HCT116 (cell line): ENCODE measurements at regions not wholly inside any gene's neighbourhood (a gene's known extent, or its start where the extent isn't known, plus 50 kb on each side); places are given as distances from the start of the nearest gene placed in this dataset.

Experiments used
- ATAC-seq: fragments of 200-7000 bp; cut with Tn5 transposase; 2 replicates; pipeline ENCODE4 v1.9.1; 2020; ENCODE audit warnings: mild to moderate bottlenecking, moderate library complexity
- BruUV-seq: library from RNA; stranded (reverse); fragments of 400-500 nt; replicated peaks from 2 replicates; lab custom pipeline; 2021; lab: Mats Ljungman, UMichigan
- CTCF ChIA-PET: fragments of 300-600 bp; sonication (Branson Sonifier 250); formaldehyde crosslinking; loops from one replicate; lab custom pipeline; 2021; ENCODE audit warnings: antibody characterized with exemption; lab: Charles Lee
- POLR2A ChIA-PET: fragments of 300-600, 350-600 bp; sonication (Branson Sonifier 250); formaldehyde crosslinking; loops from one replicate; lab custom pipeline; 2021; ENCODE audit warnings: antibody characterized with exemption; lab: Charles Lee
- RAD21 ChIA-PET, 2 experiments: fragments of 300-600 bp; sonication (Branson Sonifier 250); formaldehyde crosslinking; loops; one replicate each; lab custom pipeline; 2023; ENCODE audit warnings: low total read pairs in 2 of 2; ENCODE audit not compliant: uncharacterized antibody in 2 of 2, unreplicated experiment in 2 of 2, low non-redundant PET in 1 of 2; lab: Charles Lee
- DNase-seq: peaks from one replicate; pipeline ENCODE4 v3.0.0-alpha.2; 2010; ENCODE audit warnings: low read depth, low spot score
- H2AFZ ChIP-seq: fragments of 200-600 bp; shearing (Covaris generic), sonication (generic); 2 replicates; pipeline ENCODE4 v1.6.1; 2017; ENCODE audit warnings: low read depth, mixed run types, mixed read lengths, antibody characterized with exemption, low read length; ENCODE audit not compliant: poor library complexity, severe bottlenecking
- H3K27ac ChIP-seq: 2 replicates; pipeline ENCODE4 v1.5.1; 2012; ENCODE audit warnings: low read depth, low read length
- H3K27me3 ChIP-seq: fragments of 200-600 bp; sonication (generic); 2 replicates; pipeline ENCODE4 v1.6.1; 2016; ENCODE audit warnings: mixed run types, low read length, mixed read lengths; ENCODE audit not compliant: insufficient read depth
- H3K36me3 ChIP-seq, 2 experiments: fragments of 200-500 bp in 1 of 2; fragments of 200-600 bp in 1 of 2; sonication (Bioruptor generic) in 1 of 2; sonication (generic) in 1 of 2; 2 replicates each; pipeline versions ENCODE4 v1.5.1 to v1.6.1; 2014 to 2016; ENCODE audit warnings: low read length in 2 of 2, inconsistent platforms in 1 of 2, mixed read lengths in 1 of 2, mixed run types in 1 of 2; ENCODE audit not compliant: insufficient read depth in 2 of 2, control insufficient read depth in 1 of 2
- H3K4me1 ChIP-seq, 2 experiments: fragments of 200-600 bp in 1 of 2; sonication (generic) in 1 of 2; 2 replicates each; pipeline versions ENCODE4 v1.5.1 to v1.6.1; 2012 to 2017; ENCODE audit warnings: low read length in 2 of 2, inconsistent platforms in 1 of 2, mild to moderate bottlenecking in 1 of 2, mixed read lengths in 1 of 2, mixed run types in 1 of 2, moderate library complexity in 1 of 2; ENCODE audit not compliant: insufficient read depth in 2 of 2, control insufficient read depth in 1 of 2
- H3K4me2 ChIP-seq: fragments of 200-600 bp; sonication (generic); 2 replicates; pipeline ENCODE4 v1.6.1; 2017; ENCODE audit warnings: mixed run types, low read length, mixed read lengths
- H3K4me3 ChIP-seq, 2 experiments: fragments of 200-600 bp in 1 of 2; sonication (generic) in 1 of 2; replicated peaks in 1 of 2; 2 replicates each; pipeline ENCODE4 v1.5.1; 2011 to 2016; ENCODE audit warnings: low read length in 2 of 2, control low read depth in 1 of 2, low read depth in 1 of 2, mild to moderate bottlenecking in 1 of 2, mixed read lengths in 1 of 2, mixed run types in 1 of 2
- H3K79me2 ChIP-seq: fragments of 200-600 bp; sonication (generic); 2 replicates; pipeline ENCODE4 v1.6.1; 2017; ENCODE audit warnings: mild to moderate bottlenecking, mixed run types, low read length, moderate library complexity, mixed read lengths; ENCODE audit not compliant: insufficient read depth
- H3K9ac ChIP-seq: fragments of 200-600 bp; sonication (generic); 2 replicates; pipeline ENCODE4 v1.6.1; 2016; ENCODE audit warnings: low read length, mixed read lengths
- H3K9me2 ChIP-seq: fragments of 200-600 bp; sonication (generic), shearing (Covaris generic); 2 replicates; pipeline ENCODE4 v1.6.1; 2017; ENCODE audit warnings: mixed run types, mild to moderate bottlenecking, moderate library complexity; ENCODE audit not compliant: insufficient read depth
- H3K9me3 ChIP-seq, 2 experiments: fragments of 200-500 bp in 1 of 2; fragments of 200-600 bp in 1 of 2; sonication (Bioruptor generic) in 1 of 2; sonication (generic) in 1 of 2; 2 replicates each; pipeline ENCODE4 v1.6.1; 2014 to 2017; ENCODE audit warnings: low read length in 2 of 2, mixed read lengths in 2 of 2, inconsistent platforms in 1 of 2, low read depth in 1 of 2, mild to moderate bottlenecking in 1 of 2, mixed run types in 1 of 2, moderate library complexity in 1 of 2; ENCODE audit not compliant: control insufficient read depth in 1 of 2, insufficient read depth in 1 of 2
- H4K20me1 ChIP-seq: fragments of 200-600 bp; sonication (generic), shearing (Covaris generic); 2 replicates; pipeline ENCODE4 v1.6.1; 2017; ENCODE audit warnings: mixed run types, mild to moderate bottlenecking, moderate library complexity; ENCODE audit not compliant: insufficient read depth
- ELF1 ChIP-seq: IDR thresholded peaks from 2 replicates; pipeline ENCODE4 v1.6.1; 2012; ENCODE audit warnings: low read depth, borderline replicate concordance
- EZH2 ChIP-seq: fragments of 200-600 bp; sonication (generic); IDR thresholded peaks from 2 replicates; pipeline ENCODE4 v1.6.1; 2017; ENCODE audit warnings: antibody characterized with exemption, mixed run types
- FOSL1 ChIP-seq: IDR thresholded peaks from 2 replicates; pipeline ENCODE4 v1.6.1; 2012; ENCODE audit warnings: low read depth
- POLR2AphosphoS5 ChIP-seq: IDR thresholded peaks from 2 replicates; pipeline ENCODE4 v1.6.1; 2011; ENCODE audit warnings: mild to moderate bottlenecking, low read depth, low read length, moderate library complexity
- RAD21 ChIP-seq: IDR thresholded peaks from 2 replicates; pipeline ENCODE4 v1.6.1; 2012; ENCODE audit warnings: low read depth, mild to moderate bottlenecking
- TCF7L2 ChIP-seq: IDR thresholded peaks from 2 replicates; pipeline ENCODE4 v1.7.0; 2011; ENCODE audit warnings: borderline replicate concordance, inconsistent platforms; ENCODE audit not compliant: insufficient read depth, insufficient read length; ENCODE audit errors: extremely low read depth
- YY1 ChIP-seq: IDR thresholded peaks from 2 replicates; pipeline ENCODE4 v1.6.1; 2011; ENCODE audit warnings: low read length, low read depth, moderate library complexity, mild to moderate bottlenecking; ENCODE audit not compliant: insufficient replicate concordance; ENCODE audit errors: extremely low read depth
- intact Hi-C: fragments of 100-400 bp; cut with micrococcal nuclease; formaldehyde crosslinking; loops from 2 replicates; pipeline ENCODE4 v1.10.0; 2022
- TF ChIP-seq, protein P1 (sequence below): IDR thresholded peaks from 2 replicates; pipeline ENCODE4 v1.6.1; 2012
- TF ChIP-seq, protein P2 (sequence below), 3 experiments: fragments of 200-600 bp in 1 of 3; sonication (generic) in 1 of 3; IDR thresholded peaks in 2 of 3; conservative IDR thresholded peaks in 1 of 3; 2 replicates each; pipeline ENCODE4 v1.5.1; 2012 to 2017; ENCODE audit warnings: low read depth in 2 of 3, low read length in 2 of 3, antibody characterized with exemption in 1 of 3, borderline replicate concordance in 1 of 3, control low read depth in 1 of 3, mild to moderate bottlenecking in 1 of 3, mixed read lengths in 1 of 3, mixed run types in 1 of 3, moderate library complexity in 1 of 3; ENCODE audit not compliant: insufficient read depth in 1 of 3

DNA sequence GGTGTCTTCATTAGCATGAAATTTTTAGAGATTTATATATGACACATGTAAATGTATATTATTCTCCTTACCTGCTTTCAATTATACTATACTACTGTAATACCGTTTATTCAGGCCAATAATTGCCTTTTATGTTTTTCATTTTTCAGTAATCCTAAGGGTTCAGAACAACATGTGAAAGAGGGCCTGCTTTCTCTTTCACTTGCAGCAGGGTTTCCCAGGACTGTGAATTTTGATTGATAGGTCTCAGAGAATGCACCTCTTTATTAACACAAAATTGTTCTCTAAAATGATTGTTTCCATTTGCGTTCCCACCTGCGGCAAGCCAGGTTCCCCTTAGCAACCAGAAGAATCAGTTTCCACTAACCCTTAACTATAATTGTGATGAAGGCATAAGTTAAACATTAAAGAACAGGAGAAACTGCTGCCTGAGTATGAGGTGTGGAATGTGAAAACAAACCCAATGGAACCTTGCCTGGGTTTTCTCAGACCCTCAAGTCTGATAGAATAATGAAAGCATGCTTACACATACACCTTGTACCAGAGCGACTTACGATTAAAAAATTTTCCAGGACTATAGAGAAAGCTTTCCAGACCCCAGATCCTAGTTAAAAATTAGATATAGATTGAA is 1591.2 kb upstream of the LRRTM1 start (continued):
- TF ChIP-seq FOSL1: no peak
- no peak for TF ChIP-seq POLR2AphosphoS5
- TF ChIP-seq, protein P1, sequence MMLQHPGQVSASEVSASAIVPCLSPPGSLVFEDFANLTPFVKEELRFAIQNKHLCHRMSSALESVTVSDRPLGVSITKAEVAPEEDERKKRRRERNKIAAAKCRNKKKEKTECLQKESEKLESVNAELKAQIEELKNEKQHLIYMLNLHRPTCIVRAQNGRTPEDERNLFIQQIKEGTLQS: no peak
- no peak for TF ChIP-seq YY1
- no peak for TF ChIP-seq ELF1
- no peak for TF ChIP-seq TCF7L2
- TF ChIP-seq EZH2: no peak

DNA sequence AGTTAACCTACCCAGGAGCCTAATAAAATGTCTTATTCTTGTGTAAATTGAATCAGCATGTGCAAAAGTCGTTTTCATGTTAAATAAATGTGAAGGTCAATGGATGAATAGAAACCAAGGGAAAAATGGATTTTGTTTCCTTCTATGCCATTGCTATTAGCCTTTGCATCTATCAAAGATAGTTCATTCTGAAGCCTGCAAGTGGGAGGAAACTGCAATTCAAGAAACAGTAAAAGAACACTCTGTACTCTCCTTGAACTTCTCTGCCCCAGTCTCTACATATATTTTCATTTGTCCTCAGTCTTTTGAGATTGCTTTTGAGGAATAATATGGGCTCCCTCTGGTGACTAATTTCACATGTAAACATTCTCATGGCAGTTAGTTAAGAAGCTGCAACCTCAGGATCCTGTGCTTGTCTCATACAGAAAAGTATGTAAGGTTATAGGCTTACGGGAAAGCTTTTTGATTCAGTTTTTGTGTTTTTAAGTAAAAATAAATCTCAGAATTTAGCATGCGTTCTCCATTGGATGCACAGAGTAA is 1590.0 kb upstream of the LRRTM1 start:
- Histone ChIP-seq H3K79me2 (no peaks in the 10 kb centered on the region), H3K36me3 (no peaks in the 10 kb centered on the region), H3K4me2 (no peak overlapping the region), H3K4me3 (no peak overlapping the region), H3K27me3 (no peaks in the 10 kb centered on the region), H3K4me1 (no peaks in the 10 kb centered on the region), H3K27ac (no peak overlapping the region), H3K9me2 (no peaks in the 10 kb centered on the region)
- ChIA-PET RAD21 (interaction anchor here in 1 of 2 experiments (1.0 kb wide), 1 partner anchor 570 kb away, joined by 3 read pairs; no protein-coding TSS in a partner anchor), POLR2A (no interaction called here)
- ATAC-seq: no peak
- TF ChIP-seq YY1: no peak
- peak; percentile 64 for TF ChIP-seq RAD21
- TF ChIP-seq, protein P2, sequence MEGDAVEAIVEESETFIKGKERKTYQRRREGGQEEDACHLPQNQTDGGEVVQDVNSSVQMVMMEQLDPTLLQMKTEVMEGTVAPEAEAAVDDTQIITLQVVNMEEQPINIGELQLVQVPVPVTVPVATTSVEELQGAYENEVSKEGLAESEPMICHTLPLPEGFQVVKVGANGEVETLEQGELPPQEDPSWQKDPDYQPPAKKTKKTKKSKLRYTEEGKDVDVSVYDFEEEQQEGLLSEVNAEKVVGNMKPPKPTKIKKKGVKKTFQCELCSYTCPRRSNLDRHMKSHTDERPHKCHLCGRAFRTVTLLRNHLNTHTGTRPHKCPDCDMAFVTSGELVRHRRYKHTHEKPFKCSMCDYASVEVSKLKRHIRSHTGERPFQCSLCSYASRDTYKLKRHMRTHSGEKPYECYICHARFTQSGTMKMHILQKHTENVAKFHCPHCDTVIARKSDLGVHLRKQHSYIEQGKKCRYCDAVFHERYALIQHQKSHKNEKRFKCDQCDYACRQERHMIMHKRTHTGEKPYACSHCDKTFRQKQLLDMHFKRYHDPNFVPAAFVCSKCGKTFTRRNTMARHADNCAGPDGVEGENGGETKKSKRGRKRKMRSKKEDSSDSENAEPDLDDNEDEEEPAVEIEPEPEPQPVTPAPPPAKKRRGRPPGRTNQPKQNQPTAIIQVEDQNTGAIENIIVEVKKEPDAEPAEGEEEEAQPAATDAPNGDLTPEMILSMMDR (IDR thresholded peaks at IDR 0.05 in 2 of 3, conservative IDR thresholded peaks at IDR 0.05 in 1 of 3; ENCODE audit: borderline replicate concordance in 1 of 3, insufficient read depth in 1 of 3, low read depth in 2 of 3, low read length in 2 of 3): peak in 2 of 3 experiments; percentile 10 to 28; a peak in 1 of 6 replicates
- TF ChIP-seq, all 23 proteins: peak for 2
- no TSS peak for BruUV-seq
- intact Hi-C loops: loop anchor here (5.0 kb wide), 2 partner anchors 572 to 627 kb away; no protein-coding TSS in a partner anchor
- Histone ChIP-seq H3K9ac (no peak overlapping the region), H2AFZ (peak overlapping the region; percentile 33), H3K9me3 (no peaks in the 10 kb centered on the region), H4K20me1 (no peaks in the 10 kb centered on the region)
- CTCF ChIA-PET: interaction anchor here (1.7 kb wide), 1 partner anchor 571 kb away, joined by 7 read pairs; no protein-coding TSS in a partner anchor
- DNase-seq: no peak
